Upper lobe of left lung (tissue), 6 donors: ENCODE measurements at regions not wholly inside any gene's neighbourhood (a gene's known extent, or its start where the extent isn't known, plus 50 kb on each side); places are given as distances from the start of the nearest gene placed in this dataset.

Experiments
- ATAC-seq, 2 donors: fragments of 200-7000 bp; cut with Tn5 transposase; one replicate each; pipeline ENCODE4 v1.9.1; 2022; ENCODE audit warnings: mild to moderate bottlenecking in 2 of 2, moderate library complexity in 2 of 2; ENCODE audit not compliant: low FRiP score in 2 of 2
- DNase-seq, 2 donors: peaks; one replicate each; pipeline ENCODE4 v3.0.0-alpha.2; 2019 to 2020
- H3K27ac ChIP-seq, 4 donors: fragments of 200-600 bp; sonication (generic); one replicate each; pipeline ENCODE4 v1.5.1; 2016 to 2019
- H3K27me3 ChIP-seq, 4 donors: fragments of 200-600 bp; sonication (generic); one replicate each; pipeline ENCODE4 v1.5.1; 2017 to 2019
- H3K36me3 ChIP-seq, 4 donors: fragments of 200-600 bp; sonication (generic); one replicate each; pipeline ENCODE4 v1.5.1; 2016 to 2019
- H3K4me1 ChIP-seq, 4 donors: fragments of 200-600 bp; sonication (generic); one replicate each; pipeline ENCODE4 v1.5.1; 2018 to 2019
- H3K4me3 ChIP-seq, 4 donors: fragments of 200-600 bp; sonication (generic); one replicate each; pipeline ENCODE4 v1.5.1; 2017 to 2019; ENCODE audit warnings: mild to moderate bottlenecking in 2 of 4, moderate library complexity in 1 of 4
- H3K9me3 ChIP-seq, 4 donors: fragments of 200-600 bp; sonication (generic); one replicate each; pipeline ENCODE4 v1.5.1; 2018 to 2019
- EP300 ChIP-seq, 4 donors: sonication (generic); formaldehyde crosslinking; IDR thresholded peaks; one replicate each; pipeline ENCODE4 v1.5.1; 2017; ENCODE audit warnings: antibody characterized with exemption in 4 of 4, control low read depth in 2 of 4
- POLR2A ChIP-seq, 4 donors: fragments of 450-650 bp; IDR thresholded peaks; one replicate each; pipeline ENCODE4 v1.5.1; 2016 to 2017; ENCODE audit warnings: antibody characterized with exemption in 4 of 4, mild to moderate bottlenecking in 2 of 4
- POLR2AphosphoS5 ChIP-seq, 2 donors: sonication (generic); formaldehyde crosslinking; IDR thresholded peaks; one replicate each; pipeline ENCODE4 v1.5.1; 2017; ENCODE audit warnings: antibody characterized with exemption in 2 of 2
- WGBS, 2 donors: methylation state at CpG; one replicate each; pipeline ENCODE4 v1.1.5; 2017 to 2018; 5-methylcytosine and 5-hydroxymethylcytosine counted together
- TF ChIP-seq, protein P1 (sequence below), 6 experiments: fragments of 450-650 bp in 4 of 6; fragments of 200-600 bp in 2 of 6; sonication (generic) in 2 of 6; IDR thresholded peaks; one replicate each; pipeline ENCODE4 v1.5.1; 2016 to 2019; ENCODE audit warnings: antibody characterized with exemption in 6 of 6
- donor health status: DM: no; HTN: no; CAD: no; lungs with moderate emphysema.
- donor health status: DM: no; HTN: yes; CAD: no; lungs with severe emphysema.

DNA sequence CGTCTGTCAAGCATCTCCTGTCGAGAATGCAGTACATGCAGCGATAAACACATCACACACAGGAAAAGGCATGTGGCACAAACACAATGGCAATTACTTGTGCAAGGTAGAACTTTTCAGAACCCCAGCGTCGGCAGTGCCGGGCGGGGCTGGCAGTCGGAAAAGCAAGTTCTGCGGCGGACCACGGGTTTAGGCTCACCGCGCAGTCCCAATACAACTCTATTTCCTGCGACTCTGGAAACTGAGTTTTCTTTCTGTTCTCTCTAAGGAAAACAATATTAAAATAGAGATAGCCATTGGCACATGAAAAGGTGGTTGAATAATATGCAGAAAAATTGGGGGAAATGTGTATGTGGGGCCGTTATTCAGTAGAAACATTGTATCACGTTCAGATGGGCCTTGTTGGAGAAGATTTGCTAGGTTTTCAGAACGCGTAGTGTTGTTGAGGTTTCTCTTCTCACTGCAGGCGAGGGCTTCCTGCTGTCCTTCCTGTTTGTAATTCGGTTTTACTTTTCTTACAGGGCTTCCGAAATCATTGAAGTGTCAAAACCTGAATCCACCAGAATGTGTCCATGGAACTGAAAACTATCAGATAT, 369.5 kb downstream of the THBS2 start:
- H3K9me3 ChIP-seq, result no peaks in the 10 kb centered on the region
- H3K36me3 ChIP-seq, result no peaks in the 10 kb centered on the region
- peaks cover 0 to 10% (median 3%) of the 10 kb centered on the region in 4 donors for H3K4me1 ChIP-seq
- no peak for TF ChIP-seq POLR2A (IDR thresholded peaks at IDR 0.05)
- TF ChIP-seq, protein P1, sequence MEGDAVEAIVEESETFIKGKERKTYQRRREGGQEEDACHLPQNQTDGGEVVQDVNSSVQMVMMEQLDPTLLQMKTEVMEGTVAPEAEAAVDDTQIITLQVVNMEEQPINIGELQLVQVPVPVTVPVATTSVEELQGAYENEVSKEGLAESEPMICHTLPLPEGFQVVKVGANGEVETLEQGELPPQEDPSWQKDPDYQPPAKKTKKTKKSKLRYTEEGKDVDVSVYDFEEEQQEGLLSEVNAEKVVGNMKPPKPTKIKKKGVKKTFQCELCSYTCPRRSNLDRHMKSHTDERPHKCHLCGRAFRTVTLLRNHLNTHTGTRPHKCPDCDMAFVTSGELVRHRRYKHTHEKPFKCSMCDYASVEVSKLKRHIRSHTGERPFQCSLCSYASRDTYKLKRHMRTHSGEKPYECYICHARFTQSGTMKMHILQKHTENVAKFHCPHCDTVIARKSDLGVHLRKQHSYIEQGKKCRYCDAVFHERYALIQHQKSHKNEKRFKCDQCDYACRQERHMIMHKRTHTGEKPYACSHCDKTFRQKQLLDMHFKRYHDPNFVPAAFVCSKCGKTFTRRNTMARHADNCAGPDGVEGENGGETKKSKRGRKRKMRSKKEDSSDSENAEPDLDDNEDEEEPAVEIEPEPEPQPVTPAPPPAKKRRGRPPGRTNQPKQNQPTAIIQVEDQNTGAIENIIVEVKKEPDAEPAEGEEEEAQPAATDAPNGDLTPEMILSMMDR (IDR thresholded peaks at IDR 0.05), result no peak
- peak overlapping the region in 3 of 4 donors; percentile 6 to 40 (median 29) for H3K4me3 ChIP-seq
- no peaks in the 10 kb centered on the region for H3K27me3 ChIP-seq
- no peak for DNase-seq
- WGBS, 2 donors, result 71 to 73% methylated on average over 21 of the region's 21 CpGs
- no peak overlapping the region for H3K27ac ChIP-seq
- peak in 1 of 2 donors; percentile 57 for ATAC-seq

- 88 to 91% methylated on average over 12 to 13 of the region's 13 CpGs for WGBS, 2 donors
- H3K36me3 ChIP-seq, result no peaks in the 10 kb centered on the region
- TF ChIP-seq, protein P1 (IDR thresholded peaks at IDR 0.05), result no peak
- TF ChIP-seq EP300 (IDR thresholded peaks at IDR 0.05), result no peak
- TF ChIP-seq POLR2AphosphoS5 (IDR thresholded peaks at IDR 0.05), result no peak
- TF ChIP-seq POLR2A (IDR thresholded peaks at IDR 0.05), result no peak
- DNase-seq (no peak), ATAC-seq (no peak)
- peaks cover 0 to 10% (median 3%) of the 10 kb centered on the region in 4 donors for H3K4me1 ChIP-seq
- no peaks in the 10 kb centered on the region for H3K27me3 ChIP-seq
- no peak overlapping the region for H3K27ac ChIP-seq
- no peaks in the 10 kb centered on the region for H3K9me3 ChIP-seq
- H3K4me3 ChIP-seq, result no peak overlapping the region
These were observed 370.1 kb downstream of the THBS2 start for GRCh38 chr6:168883410-168884049.

DNA sequence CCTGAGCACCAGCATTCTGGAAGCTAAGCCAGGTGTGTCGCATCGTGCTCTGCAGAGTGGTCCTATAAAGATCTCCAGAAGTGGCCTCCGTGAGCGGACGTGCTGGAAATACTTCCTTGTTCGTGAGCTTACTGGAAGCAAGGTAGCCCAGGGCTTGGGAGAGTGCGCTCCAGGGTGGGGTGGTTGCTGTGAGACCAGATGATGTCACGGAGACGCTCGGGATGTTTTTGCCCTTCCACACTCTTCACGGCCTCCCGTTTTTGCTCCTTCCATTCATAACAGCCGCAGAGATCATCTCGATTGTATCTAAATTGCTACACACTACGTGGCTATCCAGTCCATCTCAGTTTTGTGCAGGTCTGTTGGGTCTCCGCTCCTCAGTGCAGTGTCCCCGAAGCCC, 373.4 kb downstream of the THBS2 start:
- H3K36me3 ChIP-seq, result no peaks in the 10 kb centered on the region
- 82% methylated on average over 17 of the region's 17 CpGs for WGBS, 2 donors
- TF ChIP-seq, protein P1 (IDR thresholded peaks at IDR 0.05), result no peak
- TF ChIP-seq EP300 (IDR thresholded peaks at IDR 0.05) (no peak), POLR2AphosphoS5 (IDR thresholded peaks at IDR 0.05) (no peak), POLR2A (IDR thresholded peaks at IDR 0.05) (no peak)
- H3K9me3 ChIP-seq, result no peaks in the 10 kb centered on the region
- H3K4me1 ChIP-seq, result peaks cover 0 to 10% (median 3%) of the 10 kb centered on the region in 4 donors
- DNase-seq, result no peak
- no peak overlapping the region for H3K27ac ChIP-seq
- H3K27me3 ChIP-seq, result no peaks in the 10 kb centered on the region
- H3K4me3 ChIP-seq, result no peak overlapping the region
- no peak for ATAC-seq

DNA sequence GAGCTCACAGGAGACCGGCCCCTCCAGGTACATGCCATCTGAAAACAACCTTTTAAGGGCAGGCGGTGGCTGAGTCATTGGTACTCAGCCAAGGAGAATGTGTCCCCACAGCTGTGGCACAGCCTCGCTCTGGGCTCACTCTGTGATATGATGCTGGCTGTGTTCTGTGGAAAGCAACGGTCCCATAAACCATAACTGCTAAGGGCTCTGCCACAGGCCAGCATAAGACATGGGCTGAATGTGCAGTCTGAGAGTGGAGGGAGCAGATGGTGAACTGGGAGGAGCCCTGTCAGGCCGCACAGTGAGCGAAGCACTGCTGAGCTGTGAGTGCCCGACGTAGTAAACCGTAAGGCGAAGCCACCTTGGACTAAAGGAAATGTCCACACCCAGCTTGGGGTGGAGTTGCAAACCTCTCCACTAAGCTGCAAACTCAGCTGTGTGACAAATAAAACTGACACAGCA, 375.8 kb downstream of the THBS2 start:
- no peak overlapping the region for H3K27ac ChIP-seq
- H3K4me1 ChIP-seq, result no peaks in the 10 kb centered on the region
- no peaks in the 10 kb centered on the region for H3K27me3 ChIP-seq
- 30 to 58% methylated on average over 4 to 10 of the region's 10 CpGs for WGBS, 2 donors
- H3K36me3 ChIP-seq, result no peaks in the 10 kb centered on the region
- peak; percentile 30 to 32 for ATAC-seq
- TF ChIP-seq EP300 (IDR thresholded peaks at IDR 0.05) (no peak), POLR2A (IDR thresholded peaks at IDR 0.05) (no peak), POLR2AphosphoS5 (IDR thresholded peaks at IDR 0.05) (no peak)
- TF ChIP-seq, protein P1 (IDR thresholded peaks at IDR 0.05), result no peak
- no peaks in the 10 kb centered on the region for H3K9me3 ChIP-seq
- no peak overlapping the region for H3K4me3 ChIP-seq
- DNase-seq, result no peak

- Histone ChIP-seq H3K27ac (no peak overlapping the region), H3K4me1 (no peaks in the 10 kb centered on the region), H3K27me3 (no peaks in the 10 kb centered on the region), H3K9me3 (no peaks in the 10 kb centered on the region), H3K4me3 (no peak overlapping the region), H3K36me3 (no peaks in the 10 kb centered on the region)
- DNase-seq (no peak), ATAC-seq (no peak)
- WGBS, 2 donors, result 62 to 77% methylated on average over 14 to 15 of the region's 15 CpGs
- TF ChIP-seq POLR2A (IDR thresholded peaks at IDR 0.05) (no peak), EP300 (IDR thresholded peaks at IDR 0.05) (no peak), POLR2AphosphoS5 (IDR thresholded peaks at IDR 0.05) (no peak)
- TF ChIP-seq, protein P1 (IDR thresholded peaks at IDR 0.05), result no peak
These were observed 376.7 kb downstream of the THBS2 start for GRCh38 chr6:168876956-168877355.
